Uterus (tissue), 3 donors: ENCODE measurements at regions not wholly inside any gene's neighbourhood (a gene's known extent, or its start where the extent isn't known, plus 50 kb on each side); places are given as distances from the start of the nearest gene placed in this dataset.

Source experiments
- DNase-seq, 2 donors: peaks; one replicate each; pipeline ENCODE4 v3.0.0-alpha.2; 2019 to 2020
- H3K27ac ChIP-seq, 2 donors: fragments of 200-600 bp; sonication (generic); 1 replicate in 1 of 2; 2 replicates in 1 of 2; pipeline ENCODE4 v1.5.1; 2016 to 2018
- H3K27me3 ChIP-seq, 2 donors: fragments of 200-600 bp; sonication (generic); one replicate each; pipeline ENCODE4 v1.5.1; 2018 to 2019; ENCODE audit warnings: control low read depth in 1 of 2
- H3K36me3 ChIP-seq, 2 donors: fragments of 200-600 bp; sonication (generic); one replicate each; pipeline ENCODE4 v1.5.1; 2019; ENCODE audit warnings: control low read depth in 1 of 2
- H3K4me1 ChIP-seq, 2 donors: fragments of 200-600 bp; sonication (generic); one replicate each; pipeline ENCODE4 v1.5.1; 2018 to 2019; ENCODE audit warnings: control low read depth in 1 of 2
- H3K4me3 ChIP-seq, 2 donors: fragments of 200-600 bp; sonication (generic); 1 replicate in 1 of 2; 2 replicates in 1 of 2; pipeline ENCODE4 v1.5.1; 2018 to 2019; ENCODE audit warnings: mild to moderate bottlenecking in 1 of 2
- H3K9me3 ChIP-seq, 2 donors: fragments of 200-600 bp; sonication (generic); one replicate each; pipeline ENCODE4 v1.5.1; 2019; ENCODE audit warnings: control low read depth in 1 of 2
- POLR2A ChIP-seq, 2 donors: fragments of 450-650 bp; IDR thresholded peaks; one replicate each; pipeline ENCODE4 v1.6.1; 2016; ENCODE audit warnings: antibody characterized with exemption in 2 of 2, mild to moderate bottlenecking in 1 of 2, moderate library complexity in 1 of 2
- intact Hi-C: fragments of 100-400 bp; cut with DNase I; formaldehyde crosslinking; loops from one replicate; pipeline ENCODE4 v1.15.1; 2023; ENCODE audit warnings: low total_unique reads
- TF ChIP-seq, protein P1 (sequence below), 4 experiments: fragments of 200-600 bp in 2 of 4; fragments of 450-650 bp in 2 of 4; sonication (generic) in 2 of 4; IDR thresholded peaks; one replicate each; pipeline ENCODE4 v1.5.1; 2016 to 2019; ENCODE audit warnings: antibody characterized with exemption in 4 of 4, mild to moderate bottlenecking in 2 of 4, moderate library complexity in 1 of 4
- donor health status: DM: yes; HTN: yes; CAD: no.

DNA sequence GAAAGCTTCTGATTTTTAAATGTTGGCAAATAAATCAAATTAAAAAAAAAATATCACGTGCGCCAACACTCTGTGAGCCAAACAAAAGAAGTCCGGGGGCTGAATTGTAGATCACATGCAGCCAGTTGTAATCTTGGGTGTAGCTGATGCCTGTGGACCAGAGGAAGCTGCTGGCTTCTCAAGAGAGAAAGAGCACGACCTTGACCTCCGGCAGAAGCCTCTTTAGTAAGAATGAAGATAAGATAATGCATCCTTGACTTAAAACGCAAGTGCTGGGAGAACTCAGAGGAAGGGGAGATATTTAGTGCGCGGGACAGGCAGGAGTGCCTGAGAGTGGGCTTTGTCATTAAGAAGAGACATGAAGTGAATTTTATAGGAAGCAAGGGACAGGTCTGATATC is 162.8 kb upstream of the TBX3 start:
- Histone ChIP-seq H3K27me3 (no peaks in the 10 kb centered on the region), H3K4me1 (no peaks in the 10 kb centered on the region), H3K27ac (no peak overlapping the region), H3K9me3 (no peaks in the 10 kb centered on the region), H3K4me3 (no peak overlapping the region), H3K36me3 (no peaks in the 10 kb centered on the region)
- intact Hi-C loops = no loop called here
- TF ChIP-seq POLR2A (IDR thresholded peaks at IDR 0.05) = no peak
- TF ChIP-seq, protein P1, sequence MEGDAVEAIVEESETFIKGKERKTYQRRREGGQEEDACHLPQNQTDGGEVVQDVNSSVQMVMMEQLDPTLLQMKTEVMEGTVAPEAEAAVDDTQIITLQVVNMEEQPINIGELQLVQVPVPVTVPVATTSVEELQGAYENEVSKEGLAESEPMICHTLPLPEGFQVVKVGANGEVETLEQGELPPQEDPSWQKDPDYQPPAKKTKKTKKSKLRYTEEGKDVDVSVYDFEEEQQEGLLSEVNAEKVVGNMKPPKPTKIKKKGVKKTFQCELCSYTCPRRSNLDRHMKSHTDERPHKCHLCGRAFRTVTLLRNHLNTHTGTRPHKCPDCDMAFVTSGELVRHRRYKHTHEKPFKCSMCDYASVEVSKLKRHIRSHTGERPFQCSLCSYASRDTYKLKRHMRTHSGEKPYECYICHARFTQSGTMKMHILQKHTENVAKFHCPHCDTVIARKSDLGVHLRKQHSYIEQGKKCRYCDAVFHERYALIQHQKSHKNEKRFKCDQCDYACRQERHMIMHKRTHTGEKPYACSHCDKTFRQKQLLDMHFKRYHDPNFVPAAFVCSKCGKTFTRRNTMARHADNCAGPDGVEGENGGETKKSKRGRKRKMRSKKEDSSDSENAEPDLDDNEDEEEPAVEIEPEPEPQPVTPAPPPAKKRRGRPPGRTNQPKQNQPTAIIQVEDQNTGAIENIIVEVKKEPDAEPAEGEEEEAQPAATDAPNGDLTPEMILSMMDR (IDR thresholded peaks at IDR 0.05) = no peak
- DNase-seq = no peak

DNA sequence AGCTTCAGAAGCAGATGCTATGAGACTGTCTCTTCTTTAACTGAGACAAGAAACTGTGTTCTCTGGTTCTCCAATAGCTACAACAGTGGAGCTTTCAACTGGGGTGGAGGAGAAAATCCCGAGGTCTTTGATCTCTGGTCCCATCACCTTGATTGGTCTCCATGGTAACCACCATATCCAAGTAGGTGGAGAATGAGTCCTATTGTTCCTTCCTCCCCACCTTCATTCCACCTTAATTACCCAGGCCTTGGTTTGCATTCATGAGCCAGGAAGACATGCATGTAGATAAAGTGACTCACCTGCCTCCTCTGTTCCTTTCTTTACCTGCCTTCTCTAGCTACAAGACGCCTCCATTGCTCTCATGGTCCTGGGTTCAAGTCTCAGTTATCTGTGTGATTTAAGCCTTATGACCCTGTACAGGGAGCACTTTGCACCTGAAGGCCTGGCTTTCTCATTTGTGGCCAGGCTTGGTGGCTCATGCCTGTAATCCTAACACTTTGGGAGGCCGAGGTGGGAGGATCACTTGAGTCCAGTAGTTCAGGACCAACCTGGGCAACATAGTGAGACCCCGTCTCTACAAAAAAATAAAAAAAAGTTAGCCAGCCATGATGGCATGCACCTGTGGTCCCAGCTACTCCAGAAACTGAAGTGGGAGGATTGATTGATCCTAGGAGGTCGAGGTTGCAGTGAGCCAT is 157.7 kb upstream of the TBX3 start:
- DNase-seq = no peak
- intact Hi-C loops = no loop called here
- Histone ChIP-seq H3K9me3 (no peaks in the 10 kb centered on the region), H3K4me1 (no peaks in the 10 kb centered on the region), H3K36me3 (no peaks in the 10 kb centered on the region), H3K27ac (no peak overlapping the region), H3K4me3 (no peak overlapping the region), H3K27me3 (no peaks in the 10 kb centered on the region)
- TF ChIP-seq, protein P1 (IDR thresholded peaks at IDR 0.05) = no peak
- TF ChIP-seq POLR2A (IDR thresholded peaks at IDR 0.05) = no peak

DNA sequence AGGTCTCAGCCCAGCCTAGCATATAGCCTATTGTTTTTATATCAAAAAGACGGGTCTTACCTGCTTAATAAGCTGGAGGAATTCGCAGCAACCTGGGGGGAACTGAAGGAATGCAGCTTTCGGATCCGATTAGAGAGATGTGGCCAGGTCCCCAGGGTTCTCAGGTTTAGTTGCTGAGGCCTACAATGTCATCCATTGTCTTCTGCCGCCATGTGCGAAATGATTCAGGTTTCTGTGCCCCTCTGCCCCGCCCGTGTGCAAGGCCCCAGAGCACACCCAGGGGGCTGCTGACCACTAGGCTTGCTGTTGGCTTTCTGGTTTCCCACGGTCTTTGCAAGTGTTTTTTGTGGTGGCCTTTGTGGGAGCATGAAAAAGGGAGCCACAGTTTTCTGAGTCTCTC is 154.5 kb upstream of the TBX3 start:
- Histone ChIP-seq H3K27ac (no peak overlapping the region), H3K9me3 (no peaks in the 10 kb centered on the region), H3K4me1 (no peaks in the 10 kb centered on the region), H3K4me3 (no peak overlapping the region), H3K36me3 (no peaks in the 10 kb centered on the region), H3K27me3 (no peaks in the 10 kb centered on the region)
- TF ChIP-seq POLR2A (IDR thresholded peaks at IDR 0.05) = no peak
- TF ChIP-seq, protein P1 (IDR thresholded peaks at IDR 0.05) = no peak
- no peak for DNase-seq
- intact Hi-C loops = no loop called here

DNA sequence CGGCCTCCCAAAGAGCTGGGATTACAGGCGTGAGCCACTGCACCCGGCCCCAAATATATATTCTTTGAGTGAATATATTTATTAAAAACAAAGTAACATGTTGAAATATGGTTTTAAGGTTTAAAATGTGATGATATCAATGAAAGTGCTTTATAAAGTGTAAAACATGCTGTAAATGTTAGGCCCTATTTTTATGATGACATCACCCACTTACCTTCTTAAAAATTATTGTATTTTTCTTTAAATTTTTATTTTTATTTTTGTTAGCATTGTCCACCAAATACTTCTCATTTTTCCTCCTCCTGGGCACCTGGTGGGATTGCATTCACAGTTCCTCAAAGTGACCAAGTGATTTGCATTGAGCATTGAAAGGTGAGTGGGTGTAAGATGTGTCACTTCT is 152.6 kb upstream of the TBX3 start:
- no peaks in the 10 kb centered on the region for H3K9me3 ChIP-seq
- H3K27ac ChIP-seq = no peak overlapping the region
- intact Hi-C loops = no loop called here
- TF ChIP-seq, protein P1 (IDR thresholded peaks at IDR 0.05) = no peak
- TF ChIP-seq POLR2A (IDR thresholded peaks at IDR 0.05) = no peak
- H3K36me3 ChIP-seq = no peaks in the 10 kb centered on the region
- H3K4me3 ChIP-seq = no peak overlapping the region
- no peaks in the 10 kb centered on the region for H3K27me3 ChIP-seq
- no peaks in the 10 kb centered on the region for H3K4me1 ChIP-seq
- no peak for DNase-seq

DNA sequence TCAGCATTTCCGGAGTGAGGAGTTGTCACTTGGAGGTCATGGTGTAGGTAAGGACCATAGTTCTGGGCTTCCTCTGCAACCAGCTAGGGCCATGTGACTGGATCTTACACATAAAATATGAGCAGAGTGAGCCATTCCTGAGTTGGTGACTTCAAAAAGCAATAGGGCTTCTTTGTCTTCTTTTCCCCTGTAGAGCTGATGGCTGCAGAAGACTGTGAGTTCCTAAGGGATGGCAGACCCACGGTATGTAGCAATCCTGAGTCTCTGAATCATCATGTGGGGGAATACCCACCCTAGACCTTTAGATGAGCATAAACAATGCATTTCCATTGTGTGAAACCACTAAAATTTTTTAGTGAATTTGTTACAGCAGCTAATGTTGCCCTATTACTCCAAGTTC is 151.1 kb upstream of the TBX3 start:
- no peaks in the 10 kb centered on the region for H3K4me1 ChIP-seq
- no peak for DNase-seq
- H3K4me3 ChIP-seq = no peak overlapping the region
- no peaks in the 10 kb centered on the region for H3K9me3 ChIP-seq
- no peak overlapping the region for H3K27ac ChIP-seq
- intact Hi-C loops = no loop called here
- TF ChIP-seq, protein P1 (IDR thresholded peaks at IDR 0.05) = no peak
- no peak for TF ChIP-seq POLR2A (IDR thresholded peaks at IDR 0.05)
- no peaks in the 10 kb centered on the region for H3K36me3 ChIP-seq
- no peaks in the 10 kb centered on the region for H3K27me3 ChIP-seq
